Activated B cell treated with CpG ODN at 0.5 μM for 24 hours (primary cell): ENCODE measurements at regions not wholly inside any gene's neighbourhood (a gene's known extent, or its start where the extent isn't known, plus 50 kb on each side); places are given as distances from the start of the nearest gene placed in this dataset.

Source experiments
- ATAC-seq: fragments of 200-7000 bp; cut with Tn5 transposase; one replicate; pipeline ENCODE4 v1.10.0; 2021; ENCODE audit warnings: low read depth, mild to moderate bottlenecking, moderate library complexity
- CTCF ChIA-PET: fragments of 350-600 bp; sonication (Branson Sonifier 250); formaldehyde crosslinking; loops from one replicate; lab custom pipeline; 2021; ENCODE audit warnings: antibody characterized with exemption; lab: Charles Lee
- POLR2A ChIA-PET: fragments of 350-600 bp; sonication (Branson Sonifier 250); formaldehyde crosslinking; loops from one replicate; lab custom pipeline; 2021; ENCODE audit warnings: antibody characterized with exemption; lab: Charles Lee
- DNase-seq: peaks from one replicate; pipeline ENCODE4 v3.0.0; 2022
- H3K27ac Mint-ChIP-seq: one replicate; pipeline ENCODE4 v1.8.0; 2020; ENCODE audit warnings: mixed read lengths
- H3K27me3 Mint-ChIP-seq: one replicate; pipeline ENCODE4 v1.8.0; 2021; ENCODE audit warnings: mixed read lengths
- H3K36me3 Mint-ChIP-seq: one replicate; pipeline ENCODE4 v1.8.0; 2021; ENCODE audit warnings: low read depth, mixed read lengths
- H3K4me1 Mint-ChIP-seq: one replicate; pipeline ENCODE4 v1.8.0; 2021; ENCODE audit warnings: mixed read lengths
- H3K4me3 Mint-ChIP-seq: one replicate; pipeline ENCODE4 v1.8.0; 2020; ENCODE audit warnings: mild to moderate bottlenecking, mixed read lengths
- H3K9me3 Mint-ChIP-seq: one replicate; pipeline ENCODE4 v1.8.0; 2020; ENCODE audit warnings: mixed read lengths
- intact Hi-C: fragments of 100-400 bp; cut with micrococcal nuclease; formaldehyde crosslinking; loops from one replicate; pipeline ENCODE4 v1.15.1; 2024
- TF ChIP-seq, protein P1 (sequence below): fragments of 200-600 bp; IDR thresholded peaks from one replicate; pipeline ENCODE4 v1.8.0; 2022; ENCODE audit warnings: antibody characterized with exemption, mild to moderate bottlenecking

DNA sequence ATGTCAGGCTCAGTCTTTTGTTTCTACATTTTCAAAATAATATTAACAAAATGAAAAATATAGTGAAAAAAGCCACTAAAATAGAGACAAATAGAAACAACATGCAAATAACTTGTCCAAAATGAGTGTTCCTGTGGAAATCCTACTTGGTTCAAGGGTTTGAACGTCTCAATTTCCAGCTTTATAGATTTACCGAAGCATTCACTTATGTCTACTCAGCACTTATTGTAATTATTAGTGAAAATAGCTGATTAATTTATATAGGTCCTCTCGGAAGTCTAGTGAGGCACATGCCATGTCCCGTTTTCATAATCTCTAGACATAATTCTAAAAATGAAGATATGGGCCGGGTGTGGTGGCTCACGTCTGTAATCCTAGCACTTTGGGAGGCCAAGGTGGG, 99.9 kb upstream of the NFIB start:
- POLR2A ChIA-PET, result no interaction called here
- TF ChIP-seq, protein P1, sequence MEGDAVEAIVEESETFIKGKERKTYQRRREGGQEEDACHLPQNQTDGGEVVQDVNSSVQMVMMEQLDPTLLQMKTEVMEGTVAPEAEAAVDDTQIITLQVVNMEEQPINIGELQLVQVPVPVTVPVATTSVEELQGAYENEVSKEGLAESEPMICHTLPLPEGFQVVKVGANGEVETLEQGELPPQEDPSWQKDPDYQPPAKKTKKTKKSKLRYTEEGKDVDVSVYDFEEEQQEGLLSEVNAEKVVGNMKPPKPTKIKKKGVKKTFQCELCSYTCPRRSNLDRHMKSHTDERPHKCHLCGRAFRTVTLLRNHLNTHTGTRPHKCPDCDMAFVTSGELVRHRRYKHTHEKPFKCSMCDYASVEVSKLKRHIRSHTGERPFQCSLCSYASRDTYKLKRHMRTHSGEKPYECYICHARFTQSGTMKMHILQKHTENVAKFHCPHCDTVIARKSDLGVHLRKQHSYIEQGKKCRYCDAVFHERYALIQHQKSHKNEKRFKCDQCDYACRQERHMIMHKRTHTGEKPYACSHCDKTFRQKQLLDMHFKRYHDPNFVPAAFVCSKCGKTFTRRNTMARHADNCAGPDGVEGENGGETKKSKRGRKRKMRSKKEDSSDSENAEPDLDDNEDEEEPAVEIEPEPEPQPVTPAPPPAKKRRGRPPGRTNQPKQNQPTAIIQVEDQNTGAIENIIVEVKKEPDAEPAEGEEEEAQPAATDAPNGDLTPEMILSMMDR, result no peak
- CTCF ChIA-PET, result no interaction called here
- intact Hi-C loops, result no loop called here
- Mint-ChIP-seq H3K36me3 (no peaks in the 10 kb centered on the region), H3K27me3 (no peaks in the 10 kb centered on the region), H3K4me3 (no peak overlapping the region), H3K9me3 (no peaks in the 10 kb centered on the region), H3K27ac (no peak overlapping the region), H3K4me1 (no peaks in the 10 kb centered on the region)
- no peak for ATAC-seq
- DNase-seq, result no peak

- H3K27ac Mint-ChIP-seq, result no peak overlapping the region
- no peaks in the 10 kb centered on the region for H3K36me3 Mint-ChIP-seq
- H3K4me3 Mint-ChIP-seq, result no peak overlapping the region
- H3K4me1 Mint-ChIP-seq, result no peaks in the 10 kb centered on the region
- DNase-seq, result no peak
- no peaks in the 10 kb centered on the region for H3K27me3 Mint-ChIP-seq
- CTCF ChIA-PET, result no interaction called here
- no peaks in the 10 kb centered on the region for H3K9me3 Mint-ChIP-seq
- ATAC-seq, result no peak
- intact Hi-C loops, result no loop called here
- POLR2A ChIA-PET, result no interaction called here
- TF ChIP-seq, protein P1, result no peak
Observed at GRCh38 chr9:14412775-14413174, 98.8 kb upstream of the NFIB start.

DNA sequence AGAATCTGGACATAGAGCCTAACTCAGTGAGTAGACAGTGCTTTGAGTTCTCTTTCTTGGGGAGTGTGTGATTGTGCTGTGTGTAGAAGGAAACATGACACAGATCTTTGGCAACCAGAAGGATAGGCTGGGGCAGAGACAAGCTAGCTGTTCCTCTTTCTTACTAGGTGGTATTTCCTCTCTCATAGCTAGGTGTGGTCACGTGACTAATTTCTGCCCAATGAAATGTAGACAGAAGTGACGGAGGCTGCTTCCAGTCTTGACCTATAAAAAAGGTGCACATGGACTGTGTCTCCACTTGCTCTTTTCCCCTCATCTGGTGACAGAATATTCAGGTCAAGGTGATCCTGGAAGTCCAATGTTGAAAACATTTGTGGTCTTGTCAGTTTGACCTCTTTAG, 92.5 kb upstream of the NFIB start:
- DNase-seq (no peak), ATAC-seq (no peak)
- no peaks in the 10 kb centered on the region for H3K27me3 Mint-ChIP-seq
- TF ChIP-seq, protein P1, result no peak
- H3K36me3 Mint-ChIP-seq, result no peaks in the 10 kb centered on the region
- no peaks in the 10 kb centered on the region for H3K4me1 Mint-ChIP-seq
- no peak overlapping the region for H3K4me3 Mint-ChIP-seq
- intact Hi-C loops, result no loop called here
- no peaks in the 10 kb centered on the region for H3K9me3 Mint-ChIP-seq
- no peak overlapping the region for H3K27ac Mint-ChIP-seq
- POLR2A ChIA-PET, result no interaction called here
- CTCF ChIA-PET, result no interaction called here

- no peak overlapping the region for H3K4me3 Mint-ChIP-seq
- H3K36me3 Mint-ChIP-seq, result no peaks in the 10 kb centered on the region
- DNase-seq (no peak), ATAC-seq (no peak)
- no peaks in the 10 kb centered on the region for H3K4me1 Mint-ChIP-seq
- peaks cover 1% of the 10 kb centered on the region for H3K27me3 Mint-ChIP-seq
- TF ChIP-seq, protein P1, result no peak
- H3K27ac Mint-ChIP-seq, result no peak overlapping the region
- ChIA-PET POLR2A (no interaction called here), CTCF (no interaction called here)
- intact Hi-C loops, result no loop called here
- no peaks in the 10 kb centered on the region for H3K9me3 Mint-ChIP-seq
Observed at GRCh38 chr9:14405176-14405706, 91.3 kb upstream of the NFIB start.

- TF ChIP-seq, protein P1, result no peak
- ATAC-seq, result no peak
- intact Hi-C loops, result no loop called here
- H3K27me3 Mint-ChIP-seq, result peaks cover 3% of the 10 kb centered on the region
- no peak overlapping the region for H3K27ac Mint-ChIP-seq
- no peaks in the 10 kb centered on the region for H3K36me3 Mint-ChIP-seq
- no peak for DNase-seq
- no peaks in the 10 kb centered on the region for H3K4me1 Mint-ChIP-seq
- H3K9me3 Mint-ChIP-seq, result no peaks in the 10 kb centered on the region
- POLR2A ChIA-PET, result no interaction called here
- CTCF ChIA-PET, result interaction anchor here (2.2 kb wide), 1 partner anchor 12 kb away, joined by 5 read pairs; no protein-coding TSS in a partner anchor
- H3K4me3 Mint-ChIP-seq, result no peak overlapping the region
Observed at GRCh38 chr9:14403081-14403480, 89.1 kb upstream of the NFIB start.
